HepG2 (cell line): ENCODE measurements at regions not wholly inside any gene's neighbourhood (a gene's known extent, or its start where the extent isn't known, plus 50 kb on each side); places are given as distances from the start of the nearest gene placed in this dataset.
A peak's percentile ranks its signal among the peaks of the same experiment; 100 is the strongest.

Experiments used
- ATAD3A ChIP-seq: sonication (generic); formaldehyde crosslinking; IDR thresholded peaks from 2 replicates; pipeline ENCODE4 v1.4.0; 2020; ENCODE audit warnings: missing genetic modification reagents
- CBX5 ChIP-seq: sonication (generic); formaldehyde crosslinking; IDR thresholded peaks from 2 replicates; pipeline ENCODE4 v1.4.0; 2020; ENCODE audit warnings: missing genetic modification reagents, borderline replicate concordance
- FOXP1 ChIP-seq, 2 experiments: fragments of 450-650 bp in 1 of 2; IDR thresholded peaks; 2 replicates each; pipeline ENCODE4 v1.6.1; 2017 to 2018; ENCODE audit warnings: antibody characterized with exemption in 1 of 2
- GATA4 ChIP-seq: sonication (generic); IDR thresholded peaks from 2 replicates; pipeline ENCODE4 v1.6.1; 2016; ENCODE audit warnings: antibody characterized with exemption, low read depth, borderline replicate concordance
- HNF4G ChIP-seq, 2 experiments: sonication (generic) in 1 of 2; formaldehyde crosslinking in 1 of 2; IDR thresholded peaks; 2 replicates each; pipeline versions ENCODE4 v1.4.0 to v1.6.1; 2011 to 2020; ENCODE audit warnings: borderline replicate concordance in 2 of 2, low read depth in 2 of 2, mild to moderate bottlenecking in 2 of 2, low read length in 1 of 2, missing genetic modification reagents in 1 of 2, moderate library complexity in 1 of 2
- MIER2 ChIP-seq: IDR thresholded peaks from 2 replicates; pipeline ENCODE4 v1.6.1; 2016; ENCODE audit warnings: missing biosample characterization, missing genetic modification reagents
- PHF20 ChIP-seq: sonication (generic); formaldehyde crosslinking; IDR thresholded peaks from 2 replicates; pipeline ENCODE4 v1.5.0; 2020; ENCODE audit warnings: mild to moderate bottlenecking, missing genetic modification reagents
- SP1 ChIP-seq, 2 experiments: fragments of 450-650 bp in 1 of 2; sonication (generic) in 1 of 2; formaldehyde crosslinking in 1 of 2; IDR thresholded peaks; 2 replicates each; pipeline versions ENCODE4 v1.4.0 to v1.6.1; 2016 to 2020; ENCODE audit warnings: missing genetic modification reagents in 1 of 2
- ZNF124 ChIP-seq: sonication (generic); formaldehyde crosslinking; IDR thresholded peaks from 2 replicates; pipeline ENCODE4 v1.4.0; 2020; ENCODE audit warnings: missing genetic modification reagents
- ZNF207 ChIP-seq: fragments of 450-650 bp; IDR thresholded peaks from 2 replicates; pipeline ENCODE4 v1.6.1; 2016; ENCODE audit warnings: antibody characterized with exemption, borderline replicate concordance
- ZNF274 ChIP-seq: sonication (generic); formaldehyde crosslinking; IDR thresholded peaks from 2 replicates; pipeline ENCODE4 v1.5.1; 2020; ENCODE audit warnings: mild to moderate bottlenecking, missing genetic modification reagents
- ZNF282 ChIP-seq: fragments of 450-650 bp; IDR thresholded peaks from 2 replicates; pipeline ENCODE4 v1.6.1; 2018; ENCODE audit not compliant: partially characterized antibody
- ZNF331 ChIP-seq: sonication (generic); formaldehyde crosslinking; IDR thresholded peaks from 2 replicates; pipeline ENCODE4 v1.4.0; 2020; ENCODE audit warnings: missing genetic modification reagents
- ZNF546 ChIP-seq: sonication (generic); formaldehyde crosslinking; conservative IDR thresholded peaks from 2 replicates; pipeline ENCODE4 v1.8.1; 2023; ENCODE audit warnings: mild to moderate bottlenecking, missing genetic modification reagents
- ZNF569 ChIP-seq: sonication (generic); formaldehyde crosslinking; IDR thresholded peaks from 2 replicates; pipeline ENCODE4 v1.5.0; 2020; ENCODE audit warnings: mild to moderate bottlenecking, missing genetic modification reagents, moderate library complexity, borderline replicate concordance
- ZNF816 ChIP-seq: sonication (generic); formaldehyde crosslinking; IDR thresholded peaks from 2 replicates; pipeline ENCODE4 v1.8.0; 2022; ENCODE audit warnings: missing genetic modification reagents, mild to moderate bottlenecking, borderline replicate concordance
- ZNF841 ChIP-seq: sonication (generic); formaldehyde crosslinking; IDR thresholded peaks from 2 replicates; pipeline ENCODE4 v1.8.1; 2023; ENCODE audit warnings: missing genetic modification reagents, borderline replicate concordance
- ZNF883 ChIP-seq: sonication (generic); formaldehyde crosslinking; IDR thresholded peaks from 2 replicates; pipeline ENCODE4 v1.5.1; 2020; ENCODE audit warnings: mild to moderate bottlenecking, missing genetic modification reagents; ENCODE audit errors: not compliant biosample characterization
- TF ChIP-seq, protein P1 (sequence below): IDR thresholded peaks from 2 replicates; pipeline ENCODE4 v1.6.1; 2012; ENCODE audit warnings: low read length, improper control_type of control experiment
- TF ChIP-seq, protein P2 (sequence below): IDR thresholded peaks from 2 replicates; pipeline ENCODE4 v1.6.1; 2016; ENCODE audit warnings: control low read depth
- TF ChIP-seq, protein P3 (sequence below): sonication (generic); formaldehyde crosslinking; IDR thresholded peaks from 2 replicates; pipeline ENCODE4 v1.4.0; 2020; ENCODE audit warnings: missing genetic modification reagents, borderline replicate concordance

DNA sequence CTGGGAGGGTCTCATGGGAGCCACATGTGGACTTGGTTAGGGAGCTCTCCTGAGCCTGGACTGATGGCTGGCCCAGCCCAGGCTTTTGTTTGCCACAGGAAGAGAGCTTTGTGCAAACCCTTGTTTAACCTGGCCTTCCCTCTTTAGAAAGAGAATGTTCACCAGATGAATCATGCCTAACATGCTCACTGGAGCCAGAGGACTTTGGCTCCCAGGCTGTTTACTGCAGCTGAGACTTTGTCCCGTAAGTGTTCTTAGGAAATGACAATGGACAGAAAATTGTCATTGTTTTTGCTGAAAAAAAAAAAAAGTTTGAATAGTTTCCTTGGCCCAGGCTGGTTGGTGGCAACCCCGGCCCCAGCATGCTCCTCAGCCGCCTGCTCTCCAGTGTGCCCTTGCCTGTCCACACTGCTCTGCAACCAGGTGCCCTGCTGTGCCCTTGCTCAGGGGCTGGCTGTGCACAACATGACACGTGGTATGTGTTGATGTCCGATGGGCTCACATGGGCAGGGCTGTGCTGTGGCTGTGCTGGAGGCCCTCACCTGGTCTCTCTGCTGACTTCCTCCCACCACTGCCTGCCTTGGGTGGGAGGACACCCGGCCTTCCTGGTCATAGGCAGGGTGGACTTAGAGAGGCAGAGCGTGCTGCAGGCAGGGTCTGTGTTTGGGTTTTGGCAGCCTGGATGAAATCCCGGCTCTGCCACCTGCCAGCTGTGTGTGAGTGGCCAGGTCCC, 215.3 kb upstream of the ZNF32 start (continued):
- TF ChIP-seq, protein P1, sequence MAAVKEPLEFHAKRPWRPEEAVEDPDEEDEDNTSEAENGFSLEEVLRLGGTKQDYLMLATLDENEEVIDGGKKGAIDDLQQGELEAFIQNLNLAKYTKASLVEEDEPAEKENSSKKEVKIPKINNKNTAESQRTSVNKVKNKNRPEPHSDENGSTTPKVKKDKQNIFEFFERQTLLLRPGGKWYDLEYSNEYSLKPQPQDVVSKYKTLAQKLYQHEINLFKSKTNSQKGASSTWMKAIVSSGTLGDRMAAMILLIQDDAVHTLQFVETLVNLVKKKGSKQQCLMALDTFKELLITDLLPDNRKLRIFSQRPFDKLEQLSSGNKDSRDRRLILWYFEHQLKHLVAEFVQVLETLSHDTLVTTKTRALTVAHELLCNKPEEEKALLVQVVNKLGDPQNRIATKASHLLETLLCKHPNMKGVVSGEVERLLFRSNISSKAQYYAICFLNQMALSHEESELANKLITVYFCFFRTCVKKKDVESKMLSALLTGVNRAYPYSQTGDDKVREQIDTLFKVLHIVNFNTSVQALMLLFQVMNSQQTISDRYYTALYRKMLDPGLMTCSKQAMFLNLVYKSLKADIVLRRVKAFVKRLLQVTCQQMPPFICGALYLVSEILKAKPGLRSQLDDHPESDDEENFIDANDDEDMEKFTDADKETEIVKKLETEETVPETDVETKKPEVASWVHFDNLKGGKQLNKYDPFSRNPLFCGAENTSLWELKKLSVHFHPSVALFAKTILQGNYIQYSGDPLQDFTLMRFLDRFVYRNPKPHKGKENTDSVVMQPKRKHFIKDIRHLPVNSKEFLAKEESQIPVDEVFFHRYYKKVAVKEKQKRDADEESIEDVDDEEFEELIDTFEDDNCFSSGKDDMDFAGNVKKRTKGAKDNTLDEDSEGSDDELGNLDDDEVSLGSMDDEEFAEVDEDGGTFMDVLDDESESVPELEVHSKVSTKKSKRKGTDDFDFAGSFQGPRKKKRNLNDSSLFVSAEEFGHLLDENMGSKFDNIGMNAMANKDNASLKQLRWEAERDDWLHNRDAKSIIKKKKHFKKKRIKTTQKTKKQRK: no peak
- TF ChIP-seq ZNF546 (CRISPR knock-in tag) (no peak), ZNF816 (CRISPR knock-in tag) (no peak; the same call in 1 of the 2 replicates), ZNF331 (CRISPR knock-in tag) (peak; percentile 89), HNF4G (IDR thresholded peaks at IDR 0.05; ENCODE audit: borderline replicate concordance, low read depth, low read length) (peak; percentile 94), HNF4G (CRISPR knock-in tag; IDR thresholded peaks at IDR 0.05; ENCODE audit: borderline replicate concordance, low read depth) (peak; percentile 95), FOXP1 (IDR thresholded peaks at IDR 0.05) (peak; percentile 76), FOXP1 (CRISPR knock-in tag; IDR thresholded peaks at IDR 0.05) (peak; percentile 96), ZNF569 (CRISPR knock-in tag) (no peak), ZNF883 (CRISPR knock-in tag) (peak; percentile 42), PHF20 (CRISPR knock-in tag) (peak; percentile 12; the same call in 1 of the 2 replicates), MIER2 (CRISPR knock-in tag) (peak; percentile 69; the same call in 1 of the 2 replicates), ZNF207 (no peak), ZNF282 (no peak), ATAD3A (CRISPR knock-in tag) (no peak), ZNF274 (CRISPR knock-in tag) (peak; percentile 46; the same call in 1 of the 2 replicates), SP1 (IDR thresholded peaks at IDR 0.05) (no peak), SP1 (CRISPR knock-in tag; IDR thresholded peaks at IDR 0.05) (no peak), GATA4 (no peak; the same call in 1 of the 2 replicates), ZNF841 (CRISPR knock-in tag) (no peak), CBX5 (CRISPR knock-in tag) (no peak), ZNF124 (0 out of 2 replicates have a peak, but pooled peaks have one; percentile 41)
- TF ChIP-seq, protein P2, sequence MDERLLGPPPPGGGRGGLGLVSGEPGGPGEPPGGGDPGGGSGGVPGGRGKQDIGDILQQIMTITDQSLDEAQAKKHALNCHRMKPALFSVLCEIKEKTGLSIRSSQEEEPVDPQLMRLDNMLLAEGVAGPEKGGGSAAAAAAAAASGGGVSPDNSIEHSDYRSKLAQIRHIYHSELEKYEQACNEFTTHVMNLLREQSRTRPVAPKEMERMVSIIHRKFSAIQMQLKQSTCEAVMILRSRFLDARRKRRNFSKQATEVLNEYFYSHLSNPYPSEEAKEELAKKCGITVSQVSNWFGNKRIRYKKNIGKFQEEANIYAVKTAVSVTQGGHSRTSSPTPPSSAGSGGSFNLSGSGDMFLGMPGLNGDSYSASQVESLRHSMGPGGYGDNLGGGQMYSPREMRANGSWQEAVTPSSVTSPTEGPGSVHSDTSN (CRISPR knock-in tag): no peak
- TF ChIP-seq, protein P3, sequence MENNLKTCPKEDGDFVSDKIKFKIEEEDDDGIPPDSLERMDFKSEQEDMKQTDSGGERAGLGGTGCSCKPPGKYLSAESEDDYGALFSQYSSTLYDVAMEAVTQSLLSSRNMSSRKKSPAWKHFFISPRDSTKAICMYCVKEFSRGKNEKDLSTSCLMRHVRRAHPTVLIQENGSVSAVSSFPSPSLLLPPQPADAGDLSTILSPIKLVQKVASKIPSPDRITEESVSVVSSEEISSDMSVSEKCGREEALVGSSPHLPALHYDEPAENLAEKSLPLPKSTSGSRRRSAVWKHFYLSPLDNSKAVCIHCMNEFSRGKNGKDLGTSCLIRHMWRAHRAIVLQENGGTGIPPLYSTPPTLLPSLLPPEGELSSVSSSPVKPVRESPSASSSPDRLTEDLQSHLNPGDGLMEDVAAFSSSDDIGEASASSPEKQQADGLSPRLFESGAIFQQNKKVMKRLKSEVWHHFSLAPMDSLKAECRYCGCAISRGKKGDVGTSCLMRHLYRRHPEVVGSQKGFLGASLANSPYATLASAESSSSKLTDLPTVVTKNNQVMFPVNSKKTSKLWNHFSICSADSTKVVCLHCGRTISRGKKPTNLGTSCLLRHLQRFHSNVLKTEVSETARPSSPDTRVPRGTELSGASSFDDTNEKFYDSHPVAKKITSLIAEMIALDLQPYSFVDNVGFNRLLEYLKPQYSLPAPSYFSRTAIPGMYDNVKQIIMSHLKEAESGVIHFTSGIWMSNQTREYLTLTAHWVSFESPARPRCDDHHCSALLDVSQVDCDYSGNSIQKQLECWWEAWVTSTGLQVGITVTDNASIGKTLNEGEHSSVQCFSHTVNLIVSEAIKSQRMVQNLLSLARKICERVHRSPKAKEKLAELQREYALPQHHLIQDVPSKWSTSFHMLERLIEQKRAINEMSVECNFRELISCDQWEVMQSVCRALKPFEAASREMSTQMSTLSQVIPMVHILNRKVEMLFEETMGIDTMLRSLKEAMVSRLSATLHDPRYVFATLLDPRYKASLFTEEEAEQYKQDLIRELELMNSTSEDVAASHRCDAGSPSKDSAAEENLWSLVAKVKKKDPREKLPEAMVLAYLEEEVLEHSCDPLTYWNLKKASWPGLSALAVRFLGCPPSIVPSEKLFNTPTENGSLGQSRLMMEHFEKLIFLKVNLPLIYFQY (CRISPR knock-in tag): peak; percentile 65; the same call in 1 of the 2 replicates
